Heart right ventricle (tissue), 16 donors: ENCODE measurements at regions not wholly inside any gene's neighbourhood (a gene's known extent, or its start where the extent isn't known, plus 50 kb on each side); places are given as distances from the start of the nearest gene placed in this dataset.

Experiments used
- ATAC-seq, 8 donors: fragments of 200-7000 bp; cut with Tn5 transposase; one replicate each; pipeline ENCODE4 v1.9.1; 2020; ENCODE audit warnings: mild to moderate bottlenecking in 8 of 8, moderate library complexity in 8 of 8, moderate number of reproducible peaks in 1 of 8
- DNase-seq, 2 donors: peaks; one replicate each; pipeline ENCODE4 v3.0.0-alpha.2; 2020
- H3K27ac ChIP-seq, 10 donors: fragments of 200-600 bp; sonication (generic) in 2 of 10; one replicate each; pipeline versions ENCODE4 v1.5.0 to v1.8.0; 2020 to 2022; ENCODE audit warnings: mild to moderate bottlenecking in 3 of 10
- H3K27me3 ChIP-seq, 7 donors: fragments of 200-600 bp; one replicate each; pipeline ENCODE4 v1.8.0; 2021 to 2022; ENCODE audit warnings: mild to moderate bottlenecking in 2 of 7
- H3K36me3 ChIP-seq, 9 donors: fragments of 200-600 bp; sonication (generic) in 1 of 9; one replicate each; pipeline versions ENCODE4 v1.5.0 to v1.8.0; 2020 to 2022; ENCODE audit warnings: mild to moderate bottlenecking in 2 of 9
- H3K4me1 ChIP-seq, 9 donors: fragments of 200-600 bp; sonication (generic) in 1 of 9; one replicate each; pipeline versions ENCODE4 v1.5.0 to v1.8.0; 2020 to 2022; ENCODE audit warnings: mild to moderate bottlenecking in 4 of 9
- H3K4me3 ChIP-seq, 10 donors: fragments of 200-600 bp; sonication (generic) in 2 of 10; one replicate each; pipeline versions ENCODE4 v1.5.0 to v1.8.0; 2020 to 2022; ENCODE audit warnings: mild to moderate bottlenecking in 7 of 10, moderate library complexity in 2 of 10
- H3K9me3 ChIP-seq, 11 donors: fragments of 200-600 bp in 10 of 11; sonication (generic) in 2 of 11; one replicate each; pipeline versions ENCODE4 v1.5.0 to v1.8.0; 2013 to 2022; ENCODE audit warnings: mild to moderate bottlenecking in 2 of 11, control low read depth in 1 of 11, moderate library complexity in 1 of 11
- CTCF ChIP-seq, 9 donors: fragments of 200-600 bp; sonication (generic) in 2 of 9; IDR thresholded peaks; one replicate each; pipeline versions ENCODE4 v1.5.0 to v1.8.0; 2021 to 2022; ENCODE audit warnings: antibody characterized with exemption in 9 of 9, mild to moderate bottlenecking in 5 of 9, moderate library complexity in 1 of 9
- WGBS, 2 donors: extraction: QIAGEN DNeasy Blood & Tissue Kit; methylation state at CpG; one replicate each; pipeline ENCODE4 v1.1.7; 2013; ENCODE audit warnings: inconsistent platforms in 1 of 2; 5-methylcytosine and 5-hydroxymethylcytosine counted together
- intact Hi-C, 10 donors: fragments of 100-400 bp; cut with DNase I; formaldehyde crosslinking; loops; one replicate each; pipeline versions ENCODE4 v1.11.1 to v1.14.2; 2022
- donor health status: Arrhythmogenic right ventricular cardiomyopathy.
- donor health status: ischemic (EF 13 %, LVEDD 7.1; RV severe dilation, severe dysfunction).
- donor health status: healthy with polysubstance abuse.
- donor health status: DM: no; HTN: yes; CAD: no.
- donor health status: DM: no; HTN: no; CAD: no.
- donor health status: ischemic (EF 25% LVEDD 6.9; RV normal size, moderate dysfunction).
- donor health status: ischemic (EF 25% LVEDD 5.7; RV mildly dilated, moderate dysfunction).
- donor health status: healthy.
- donor health status: DM: yes; HTN: yes; CAD: no.
- donor health status: Ischemic cardiomyopathy.
- donor health status: ischemic (EF 35%, LVEDD 5.7; RV mildly dilated, moderate dysfunction).
- donor health status: nonischemic (EF 11% LVEDD 7.7; RV severe dilation, severe dysfunction).
- donor health status: DM: yes; HTN: yes; CAD: no.
- donor health status: PGD.
- donor health status: ischemic (EF 29% LVEDD 5.4; RV normal size, mild dysfunction).
- donor health status: nonischemic (EF 23%, LVEDD 6.1; RV moderate dilation, normal function).

DNA sequence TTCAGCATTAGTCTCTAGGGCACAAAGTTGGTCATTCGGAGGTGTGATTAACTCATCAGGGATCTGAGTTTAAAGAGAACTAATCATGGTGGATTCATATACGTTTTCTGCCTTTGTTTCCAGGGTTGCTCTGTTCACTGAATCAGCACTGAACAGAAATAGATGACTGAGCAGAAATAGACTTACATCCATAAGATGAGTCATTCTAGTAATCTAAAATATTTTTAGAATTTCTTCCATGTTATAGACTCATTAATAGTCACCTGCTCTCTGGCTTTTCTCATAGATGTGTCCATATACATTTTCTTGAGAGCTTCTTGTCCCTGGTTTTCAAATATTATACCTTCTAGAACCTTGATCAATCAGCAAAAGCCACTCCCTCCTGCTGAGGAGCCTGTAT is 837.6 kb upstream of the DPPA4 start:
- DNase-seq: no peak
- TF ChIP-seq CTCF (IDR thresholded peaks at IDR 0.05): no peak
- Histone ChIP-seq H3K9me3 (no peaks in the 10 kb centered on the region), H3K4me1 (peaks cover 0 to 10% (median 0%) of the 10 kb centered on the region in 9 donors), H3K4me3 (no peak overlapping the region), H3K27ac (no peak overlapping the region), H3K27me3 (no peaks in the 10 kb centered on the region), H3K36me3 (no peaks in the 10 kb centered on the region)
- intact Hi-C loops: no loop called here
- 75 to 79% methylated on average over 2 of the region's 2 CpGs for WGBS, 2 donors
- no peak for ATAC-seq

DNA sequence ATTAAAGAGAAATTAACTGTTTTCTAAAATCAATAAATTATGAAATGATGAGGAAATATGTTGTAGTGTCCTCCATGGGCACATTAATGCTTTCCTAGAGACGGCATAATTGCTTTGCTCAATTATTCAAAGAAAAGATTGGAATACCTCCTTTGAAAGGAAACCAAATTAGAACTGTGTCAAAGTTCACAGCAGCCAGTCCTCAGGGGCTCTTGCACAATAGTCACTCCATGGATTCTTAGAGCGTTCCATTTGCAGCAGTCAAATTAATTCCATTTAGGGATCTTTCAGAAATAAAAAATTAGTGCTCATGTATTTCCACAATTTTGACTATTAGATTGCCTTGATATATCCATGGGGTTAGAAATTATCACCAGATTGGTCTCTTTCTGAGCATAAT is 841.6 kb upstream of the DPPA4 start:
- Histone ChIP-seq H3K27ac (no peak overlapping the region), H3K4me3 (no peak overlapping the region), H3K4me1 (peaks cover 0 to 16% (median 8%) of the 10 kb centered on the region in 9 donors), H3K9me3 (no peaks in the 10 kb centered on the region), H3K36me3 (no peaks in the 10 kb centered on the region), H3K27me3 (no peaks in the 10 kb centered on the region)
- DNase-seq (no peak), ATAC-seq (peak in 3 of 8 donors; percentile 46 to 67 (median 57))
- TF ChIP-seq CTCF (IDR thresholded peaks at IDR 0.05): no peak
- 52 to 54% methylated on average over 2 of the region's 2 CpGs for WGBS, 2 donors
- intact Hi-C loops: no loop called here

DNA sequence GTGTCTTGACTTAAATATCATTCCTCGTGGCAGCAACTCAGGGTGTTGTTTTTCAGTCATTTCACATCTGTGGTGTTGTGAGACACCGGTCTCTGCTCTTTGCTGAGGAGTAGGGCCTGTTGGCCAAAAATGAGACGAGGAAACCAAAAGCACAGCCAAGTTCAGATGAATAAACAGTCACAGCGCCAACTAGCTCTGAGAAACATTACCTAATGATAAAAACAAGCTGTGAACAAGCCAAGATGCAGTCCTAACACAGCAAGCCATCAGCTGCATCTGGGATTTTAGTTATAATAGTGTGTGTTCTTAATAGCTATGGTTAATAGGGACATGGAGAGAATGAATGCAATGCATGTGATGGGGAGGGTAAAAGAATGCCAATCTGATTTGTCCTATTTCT is 843.4 kb upstream of the DPPA4 start:
- Histone ChIP-seq H3K27ac (no peak overlapping the region), H3K9me3 (no peaks in the 10 kb centered on the region), H3K27me3 (no peaks in the 10 kb centered on the region), H3K36me3 (no peaks in the 10 kb centered on the region), H3K4me1 (peaks cover 0 to 16% (median 8%) of the 10 kb centered on the region in 9 donors), H3K4me3 (no peak overlapping the region)
- intact Hi-C loops: loop anchor here in 1 of 10 donors (1.0 kb wide), 1 partner anchor 9 kb away; no protein-coding TSS in a partner anchor
- ATAC-seq (peak in 7 of 8 donors; percentile 54 to 92 (median 90)), DNase-seq (peak in 1 of 2 donors; percentile 46)
- TF ChIP-seq CTCF (IDR thresholded peaks at IDR 0.05): peak in 2 of 9 donors; percentile 27 to 36
- 35 to 41% methylated on average over 4 of the region's 4 CpGs for WGBS, 2 donors

DNA sequence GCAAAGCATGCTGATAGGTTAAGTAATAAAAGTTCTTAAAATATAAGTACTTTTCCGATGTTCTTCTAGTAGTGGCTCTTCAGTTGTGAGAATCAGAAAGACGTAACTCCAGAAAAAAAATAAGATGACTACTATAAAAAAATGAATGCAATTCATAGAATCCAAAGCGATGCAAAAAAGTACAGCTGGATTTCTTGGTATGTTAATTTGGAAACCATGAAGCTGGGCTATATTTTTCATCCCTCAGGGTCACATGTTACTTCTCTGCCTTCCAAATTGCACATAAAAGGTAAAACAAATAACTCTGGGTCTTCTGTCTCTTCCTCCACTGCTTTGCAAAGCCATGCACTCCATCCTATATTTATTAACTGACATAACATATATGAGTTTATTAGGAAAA is 843.9 kb upstream of the DPPA4 start:
- DNase-seq: no peak
- no peak for ATAC-seq
- Histone ChIP-seq H3K9me3 (no peaks in the 10 kb centered on the region), H3K4me3 (no peak overlapping the region), H3K27ac (no peak overlapping the region), H3K27me3 (no peaks in the 10 kb centered on the region), H3K36me3 (no peaks in the 10 kb centered on the region), H3K4me1 (peaks cover 0 to 16% (median 8%) of the 10 kb centered on the region in 9 donors)
- intact Hi-C loops: no loop called here
- no peak for TF ChIP-seq CTCF (IDR thresholded peaks at IDR 0.05)
- 69 to 77% methylated on average over 3 of the region's 3 CpGs for WGBS, 2 donors
